Superior temporal gyrus (tissue), 1 donor: ENCODE measurements at regions not wholly inside any gene's neighbourhood (a gene's known extent, or its start where the extent isn't known, plus 50 kb on each side); places are given as distances from the start of the nearest gene placed in this dataset.
"Not testable (repeated sequence)": the region's sequence is repeated elsewhere in the genome, so short reads cannot be mapped to it uniquely, and the experiment has no call there.

Source experiments
- DNase-seq: peaks from one replicate; pipeline ENCODE4 v3.0.0-alpha.2; 2016; ENCODE audit errors: extremely low spot score

DNA sequence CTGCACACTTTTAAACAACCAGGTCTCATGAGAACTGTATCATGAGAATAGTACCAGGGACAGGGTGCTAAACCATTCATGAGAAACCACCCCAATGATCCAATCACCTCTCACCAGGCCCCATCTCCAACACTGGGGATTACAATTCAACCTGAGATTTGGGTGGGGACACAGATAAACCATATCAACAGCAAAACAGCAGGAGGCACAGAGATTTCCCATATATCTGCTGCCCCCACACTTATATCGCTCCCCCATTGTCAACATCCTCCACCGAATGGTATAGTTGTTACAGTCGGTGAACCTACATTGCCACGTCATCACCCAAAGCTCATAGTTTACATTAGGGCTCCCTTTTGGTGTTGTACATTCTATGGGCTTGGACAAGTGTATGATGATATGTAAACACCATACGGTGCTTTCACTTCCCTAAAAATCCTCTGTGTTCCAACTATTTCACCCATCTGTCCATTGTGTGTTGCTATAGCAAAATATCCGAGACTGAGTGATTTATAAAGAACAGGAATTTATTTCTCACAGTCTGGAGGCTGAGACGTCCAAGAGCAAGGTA, 224.8 kb downstream of the FAM43A start:
- DNase-seq = no peak

DNA sequence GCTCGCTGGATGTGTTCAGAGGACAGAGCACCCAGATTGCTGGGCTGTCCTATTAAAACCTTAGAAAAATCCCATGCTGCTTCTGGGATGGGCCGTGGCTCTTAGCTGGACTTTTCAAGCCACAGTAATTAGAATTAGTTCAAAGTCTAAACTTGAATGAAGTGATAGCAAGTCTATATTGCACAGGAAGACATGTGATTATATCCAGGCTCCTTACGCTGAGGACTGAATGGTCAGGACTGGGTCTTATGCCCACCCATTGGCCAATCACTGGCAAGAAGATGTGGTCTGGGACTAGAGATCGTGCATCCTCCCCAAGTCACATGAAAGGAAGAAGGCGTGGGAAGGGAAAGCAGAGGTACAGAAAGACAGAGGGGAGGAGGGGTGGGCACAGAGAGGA, 227.6 kb downstream of the FAM43A start:
- DNase-seq = no peak

GRCh38 chr3:194924889-194925288, 239.2 kb downstream of the FAM43A start:
- DNase-seq = not testable (repeated sequence)

DNA sequence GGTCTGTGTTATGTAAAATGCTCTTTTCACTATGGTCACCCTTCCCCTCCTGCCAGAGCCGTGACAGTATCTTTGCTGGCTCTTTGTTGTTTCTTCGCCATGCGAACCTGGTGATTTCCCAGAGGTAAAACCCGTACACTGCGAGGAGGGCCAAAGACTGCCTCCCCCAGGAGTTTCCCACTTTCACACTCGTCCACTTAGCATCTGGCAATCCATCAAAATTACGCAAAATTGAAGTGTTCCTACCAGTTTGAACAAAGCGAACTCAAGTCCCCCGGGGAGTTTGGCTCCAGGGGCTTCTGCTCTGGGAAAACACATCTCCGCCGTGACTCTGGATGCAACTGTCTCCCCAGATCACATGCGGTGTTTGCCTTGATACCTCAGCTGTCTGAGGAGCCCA, 239.9 kb downstream of the FAM43A start:
- DNase-seq = no peak

GRCh38 chr3:194928227-194928626, 242.5 kb downstream of the FAM43A start:
- DNase-seq = no peak

- no peak for DNase-seq
Observed at GRCh38 chr3:194928831-194929577, 243.3 kb downstream of the FAM43A start.

GRCh38 chr3:194929578-194929960, 243.9 kb downstream of the FAM43A start:
- no peak for DNase-seq

DNA sequence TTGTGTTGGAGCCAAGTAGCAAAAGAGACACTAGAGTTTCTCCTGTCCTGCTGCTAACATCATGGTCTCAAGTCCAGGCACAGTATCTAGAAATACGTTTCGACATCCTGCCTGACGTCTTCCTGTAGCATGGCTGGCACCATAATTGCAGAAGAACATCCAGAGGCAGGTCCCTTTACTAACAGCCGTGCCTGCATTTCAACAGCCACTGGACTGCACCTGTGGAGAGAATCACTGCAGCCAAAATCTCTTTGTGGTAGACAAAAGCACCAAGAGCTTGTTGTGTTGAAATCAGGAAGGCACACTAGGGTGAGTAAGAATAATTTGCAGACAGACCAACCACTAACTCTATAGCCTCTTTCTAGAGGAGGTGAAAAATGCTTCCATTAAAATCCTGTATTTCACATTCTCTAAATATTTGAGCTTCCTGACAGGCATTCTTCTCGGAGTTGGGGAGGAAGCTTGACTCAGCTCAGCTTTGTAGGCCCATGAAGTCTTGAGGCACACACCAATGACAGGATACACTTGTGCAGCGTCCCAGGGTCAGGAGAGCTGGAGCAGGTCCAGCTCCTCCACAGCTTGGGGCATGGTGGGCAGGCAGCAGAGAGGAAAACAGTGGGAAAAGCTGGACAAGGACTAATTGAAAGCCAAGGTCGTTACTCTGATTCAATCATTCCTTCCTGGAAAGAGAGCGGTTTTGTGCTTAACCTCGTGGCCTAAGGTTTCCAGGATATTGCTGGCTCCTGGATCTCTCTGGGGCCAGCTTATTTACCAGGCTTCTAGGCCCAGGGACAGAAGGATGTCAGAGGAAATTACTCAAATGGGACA, 244.9 kb downstream of the FAM43A start:
- no peak for DNase-seq

- DNase-seq = no peak
Observed at GRCh38 chr3:194931347-194931746, 245.7 kb downstream of the FAM43A start.

DNA sequence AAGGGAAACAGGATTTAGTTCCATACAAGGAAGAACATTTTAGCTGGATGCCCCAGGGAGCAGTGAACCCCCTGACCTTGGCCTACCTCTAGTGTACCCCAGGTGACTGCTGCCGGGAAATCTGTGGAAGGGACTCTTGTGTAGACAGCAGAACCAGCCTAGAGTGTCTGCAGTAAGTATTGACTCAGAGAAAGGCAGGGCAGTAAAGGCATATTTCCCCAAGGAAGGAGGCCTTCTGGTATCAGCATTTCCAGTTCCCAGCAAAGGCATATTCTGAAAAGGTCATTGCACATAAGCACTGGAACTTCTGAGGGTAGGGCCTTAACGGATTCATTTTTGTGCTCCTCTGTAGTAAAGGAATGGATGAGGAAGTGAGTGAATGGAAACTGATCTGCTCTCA, 246.2 kb downstream of the FAM43A start:
- DNase-seq = no peak

GRCh38 chr3:194933465-194933864, 247.8 kb downstream of the FAM43A start:
- no peak for DNase-seq

- DNase-seq = no peak
Observed at GRCh38 chr3:194935061-194935460, 249.4 kb downstream of the FAM43A start.

DNA sequence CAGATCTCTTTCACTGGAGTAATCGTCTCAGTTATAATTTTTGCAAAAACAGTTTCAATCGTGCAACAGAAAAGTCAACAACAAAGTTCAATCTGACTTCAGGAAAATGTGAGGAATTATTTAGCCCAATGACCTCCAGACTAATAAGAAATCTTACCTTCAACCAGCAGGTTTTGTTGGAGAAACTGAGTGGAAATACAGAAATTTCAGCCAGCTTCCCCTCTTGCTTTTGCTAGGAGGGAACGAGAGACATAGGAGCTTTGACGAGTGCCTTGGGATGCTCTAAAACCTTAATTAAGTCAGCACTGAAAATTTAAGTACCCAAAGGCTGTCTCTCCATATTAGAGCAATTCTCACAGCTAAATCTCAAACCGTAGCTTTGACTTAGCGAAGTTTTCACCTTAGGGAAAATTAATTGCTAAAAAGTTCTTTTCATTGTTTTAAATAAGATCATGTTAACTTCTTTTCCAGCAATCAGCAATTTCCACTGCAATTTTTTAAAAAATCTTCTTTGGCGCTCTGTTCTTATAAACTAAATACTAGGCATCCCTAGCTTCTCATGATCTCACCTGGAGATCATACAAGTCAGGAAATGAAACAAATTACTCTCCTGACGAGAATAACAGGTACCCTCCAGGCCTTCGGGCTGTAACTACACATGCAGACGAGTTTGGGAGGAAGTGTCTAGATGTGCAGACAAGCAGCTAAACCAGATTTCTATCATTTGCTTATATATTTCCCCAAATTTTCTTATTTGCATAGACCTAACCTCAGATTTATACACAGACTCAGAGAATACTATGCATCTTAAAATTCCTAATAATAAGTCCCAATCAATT, 250.2 kb downstream of the FAM43A start:
- no peak for DNase-seq

DNA sequence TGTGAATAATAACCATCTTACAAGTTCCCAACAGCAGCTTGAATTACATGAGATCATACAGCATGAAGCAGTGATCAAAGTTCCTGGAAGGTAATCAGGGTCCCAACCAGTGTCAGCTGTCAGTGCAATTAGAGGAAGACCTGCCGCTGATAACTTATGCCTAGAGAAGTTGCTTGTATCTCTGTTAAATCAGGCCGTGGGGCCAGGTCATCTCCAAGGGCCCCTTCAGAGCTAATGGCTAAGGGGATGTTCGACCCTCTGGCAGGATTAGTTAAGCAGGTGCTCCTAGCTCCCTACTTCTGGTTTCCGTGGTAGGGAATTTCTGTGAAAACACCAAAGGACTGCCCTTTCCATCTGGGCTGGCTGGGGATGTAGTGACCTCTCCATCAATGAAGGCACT, 251.0 kb downstream of the FAM43A start:
- no peak for DNase-seq

DNA sequence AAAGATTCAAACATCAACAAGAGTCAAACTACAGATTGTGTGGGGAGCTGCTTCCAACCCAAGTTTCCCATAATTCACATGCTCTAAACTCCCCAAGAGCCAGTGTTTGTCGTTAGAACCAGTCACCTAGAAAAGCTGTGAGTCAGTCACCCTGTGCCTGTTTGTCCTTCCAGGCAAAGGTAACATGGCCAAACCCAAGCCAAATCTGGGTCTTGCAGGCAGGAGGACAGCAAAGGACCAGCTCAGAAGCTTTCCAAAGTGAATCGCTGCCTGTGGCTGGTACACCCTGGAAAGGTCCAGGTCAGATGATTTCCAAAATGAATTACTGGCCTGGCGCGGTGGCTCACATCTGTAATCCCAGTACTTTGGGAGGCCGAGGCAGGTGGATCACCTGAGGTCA, 251.5 kb downstream of the FAM43A start:
- no peak for DNase-seq

- DNase-seq = no peak
Observed at GRCh38 chr3:194937882-194938321, 252.2 kb downstream of the FAM43A start.

DNA sequence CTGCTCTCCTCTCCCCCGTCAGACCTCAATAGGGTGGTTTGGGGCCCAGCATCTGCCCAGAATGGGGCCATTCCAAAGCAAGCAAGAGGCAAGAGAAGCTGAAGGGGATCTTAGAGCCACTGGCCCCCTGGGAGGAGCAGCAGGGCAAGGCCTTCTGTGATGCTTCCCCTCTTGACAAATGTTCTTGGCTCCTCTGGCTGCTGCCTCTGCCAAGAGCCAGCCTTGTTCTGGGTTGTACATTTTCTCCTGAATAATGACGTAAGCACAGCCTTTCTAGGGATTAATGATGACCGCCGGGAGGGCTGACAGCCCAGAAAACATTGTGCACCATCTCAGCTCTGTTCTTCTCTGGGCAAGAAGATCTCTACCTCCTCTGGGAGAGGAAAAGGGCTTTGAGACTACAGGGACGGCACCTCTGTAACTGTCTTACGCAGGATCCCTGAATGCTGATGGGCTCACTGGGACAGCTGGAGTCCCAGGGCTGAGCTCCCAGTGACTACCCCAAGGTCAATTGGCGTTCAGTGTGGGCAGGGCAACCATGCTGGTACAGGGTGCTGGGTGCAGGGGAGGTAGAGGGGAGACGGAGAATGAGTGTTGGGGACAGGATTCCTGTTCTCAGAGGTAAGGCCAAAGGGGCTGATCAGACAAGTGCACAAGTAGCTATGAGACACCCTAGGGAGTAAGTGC, 253.3 kb downstream of the FAM43A start:
- no peak for DNase-seq

DNA sequence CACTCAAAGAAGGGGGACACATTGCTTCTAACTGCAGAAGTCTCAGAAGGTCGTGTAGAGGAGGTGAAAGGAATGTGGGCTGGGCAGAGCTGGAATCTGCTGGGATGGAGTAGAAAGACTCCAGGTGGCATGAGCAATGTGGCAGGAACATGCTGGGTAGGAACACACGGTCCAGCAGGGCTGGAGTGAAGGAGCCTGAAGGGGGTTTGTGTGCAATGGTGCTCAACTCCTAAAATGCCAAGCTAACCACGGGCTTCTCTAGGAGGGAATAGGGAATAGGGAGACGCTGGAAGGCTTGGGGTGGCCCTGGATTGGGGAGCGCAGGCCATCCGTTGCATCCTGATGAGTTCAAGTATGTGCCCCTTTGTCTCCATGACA, 253.8 kb downstream of the FAM43A start:
- no peak for DNase-seq

- DNase-seq = no peak
Observed at GRCh38 chr3:194939949-194940770, 254.5 kb downstream of the FAM43A start.

GRCh38 chr3:194941360-194941955, 255.8 kb downstream of the FAM43A start:
- DNase-seq = no peak
